ENCODE measurements at regions not wholly inside any gene's neighbourhood (a gene's known extent, or its start where the extent isn't known, plus 50 kb on each side); places are given as distances from the start of the nearest gene placed in this dataset.

DNA sequence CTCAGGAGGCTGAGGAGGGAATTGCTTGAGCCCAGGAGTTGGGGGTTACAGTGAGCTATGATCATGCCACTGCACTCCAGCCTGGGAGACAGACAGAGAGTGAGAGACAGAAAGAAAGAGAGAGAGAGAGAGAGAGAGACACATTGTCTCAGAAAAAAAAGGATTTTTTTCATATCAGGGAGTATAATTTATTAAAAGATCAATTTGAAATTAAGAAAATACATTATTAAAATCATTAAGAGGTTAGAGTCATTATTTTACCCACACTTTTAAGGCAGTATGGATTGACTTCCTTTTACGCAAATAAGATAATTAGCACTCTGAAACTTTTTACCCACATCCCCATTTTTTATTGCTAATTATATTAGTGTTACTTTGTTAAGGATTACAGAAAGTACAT lies 804.3 kb downstream of the CDH11 start:
- H3K27me3 ChIP-seq (ENCODE audit: control insufficient read depth, insufficient read depth, low read length): no peaks in the 10 kb centered on the region
- no peak overlapping the region for H3K4me3 ChIP-seq (ENCODE audit: low read length)
- TF ChIP-seq, protein P1, sequence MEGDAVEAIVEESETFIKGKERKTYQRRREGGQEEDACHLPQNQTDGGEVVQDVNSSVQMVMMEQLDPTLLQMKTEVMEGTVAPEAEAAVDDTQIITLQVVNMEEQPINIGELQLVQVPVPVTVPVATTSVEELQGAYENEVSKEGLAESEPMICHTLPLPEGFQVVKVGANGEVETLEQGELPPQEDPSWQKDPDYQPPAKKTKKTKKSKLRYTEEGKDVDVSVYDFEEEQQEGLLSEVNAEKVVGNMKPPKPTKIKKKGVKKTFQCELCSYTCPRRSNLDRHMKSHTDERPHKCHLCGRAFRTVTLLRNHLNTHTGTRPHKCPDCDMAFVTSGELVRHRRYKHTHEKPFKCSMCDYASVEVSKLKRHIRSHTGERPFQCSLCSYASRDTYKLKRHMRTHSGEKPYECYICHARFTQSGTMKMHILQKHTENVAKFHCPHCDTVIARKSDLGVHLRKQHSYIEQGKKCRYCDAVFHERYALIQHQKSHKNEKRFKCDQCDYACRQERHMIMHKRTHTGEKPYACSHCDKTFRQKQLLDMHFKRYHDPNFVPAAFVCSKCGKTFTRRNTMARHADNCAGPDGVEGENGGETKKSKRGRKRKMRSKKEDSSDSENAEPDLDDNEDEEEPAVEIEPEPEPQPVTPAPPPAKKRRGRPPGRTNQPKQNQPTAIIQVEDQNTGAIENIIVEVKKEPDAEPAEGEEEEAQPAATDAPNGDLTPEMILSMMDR (IDR thresholded peaks at IDR 0.05): no peak
- Mint-ChIP-seq H3K4me1 (no peaks in the 10 kb centered on the region), H3K36me3 (no peaks in the 10 kb centered on the region), H3K27ac (no peak overlapping the region), H3K9me3 (peaks cover 8 to 23% of the 10 kb centered on the region in 2 donors), H3K4me3 (no peak overlapping the region), H3K27me3 (ENCODE audit: low read depth in 2 of 2) (no peaks in the 10 kb centered on the region)
- intact Hi-C loops (cut with micrococcal nuclease): no loop called here
- no peaks in the 10 kb centered on the region for H3K9me3 ChIP-seq (ENCODE audit: control insufficient read depth, insufficient read depth, low read length)
- no peaks in the 10 kb centered on the region for H3K4me1 ChIP-seq (ENCODE audit: control insufficient read depth, insufficient read depth, low read length)
- WGBS (ENCODE audit: insufficient coverage): no CpG with 5 or more reads among the region's 1 CpG
- no peak overlapping the region for H3K27ac ChIP-seq (ENCODE audit: low read length)
- DNase-seq: no peak
- H3K36me3 ChIP-seq (ENCODE audit: control insufficient read depth, insufficient read depth, low read length): no peaks in the 10 kb centered on the region
- ATAC-seq: no peak

GRCh38 chr16:64313726-64314125 lies 808.1 kb downstream of the CDH11 start:
- no peak for DNase-seq
- TF ChIP-seq, protein P1 (IDR thresholded peaks at IDR 0.05): no peak
- no peaks in the 10 kb centered on the region for H3K4me1 Mint-ChIP-seq
- H3K4me3 Mint-ChIP-seq: no peak overlapping the region
- ATAC-seq: no peak
- H3K9me3 Mint-ChIP-seq: peaks cover 15 to 28% of the 10 kb centered on the region in 2 donors
- Histone ChIP-seq H3K27me3 (ENCODE audit: control insufficient read depth, insufficient read depth, low read length) (no peaks in the 10 kb centered on the region), H3K27ac (ENCODE audit: low read length) (no peak overlapping the region), H3K9me3 (ENCODE audit: control insufficient read depth, insufficient read depth, low read length) (no peaks in the 10 kb centered on the region), H3K36me3 (ENCODE audit: control insufficient read depth, insufficient read depth, low read length) (no peaks in the 10 kb centered on the region), H3K4me3 (ENCODE audit: low read length) (no peak overlapping the region), H3K4me1 (ENCODE audit: control insufficient read depth, insufficient read depth, low read length) (no peaks in the 10 kb centered on the region)
- no peaks in the 10 kb centered on the region for H3K27me3 Mint-ChIP-seq (ENCODE audit: low read depth in 2 of 2)
- intact Hi-C loops (cut with micrococcal nuclease): no loop called here
- 81% methylated on average over 4 of the region's 4 CpGs for WGBS (ENCODE audit: insufficient coverage)
- H3K27ac Mint-ChIP-seq: no peak overlapping the region
- no peaks in the 10 kb centered on the region for H3K36me3 Mint-ChIP-seq

GRCh38 chr16:64312980-64313379 lies 808.9 kb downstream of the CDH11 start:
- 88% methylated on average over 1 of the region's 2 CpGs for WGBS (ENCODE audit: insufficient coverage)
- no peak for ATAC-seq
- H3K27ac ChIP-seq (ENCODE audit: low read length): no peak overlapping the region
- H3K4me1 ChIP-seq (ENCODE audit: control insufficient read depth, insufficient read depth, low read length): no peaks in the 10 kb centered on the region
- H3K4me3 ChIP-seq (ENCODE audit: low read length): no peak overlapping the region
- no peaks in the 10 kb centered on the region for H3K27me3 Mint-ChIP-seq (ENCODE audit: low read depth in 2 of 2)
- intact Hi-C loops (cut with micrococcal nuclease): no loop called here
- no peak overlapping the region for H3K27ac Mint-ChIP-seq
- no peaks in the 10 kb centered on the region for H3K4me1 Mint-ChIP-seq
- H3K9me3 ChIP-seq (ENCODE audit: control insufficient read depth, insufficient read depth, low read length): no peaks in the 10 kb centered on the region
- TF ChIP-seq, protein P1 (IDR thresholded peaks at IDR 0.05): no peak
- no peaks in the 10 kb centered on the region for H3K36me3 ChIP-seq (ENCODE audit: control insufficient read depth, insufficient read depth, low read length)
- peaks cover 13 to 26% of the 10 kb centered on the region in 2 donors for H3K9me3 Mint-ChIP-seq
- DNase-seq: no peak
- H3K36me3 Mint-ChIP-seq: no peaks in the 10 kb centered on the region
- H3K4me3 Mint-ChIP-seq: no peak overlapping the region
- no peaks in the 10 kb centered on the region for H3K27me3 ChIP-seq (ENCODE audit: control insufficient read depth, insufficient read depth, low read length)

- TF ChIP-seq, protein P1 (IDR thresholded peaks at IDR 0.05): no peak
- Histone ChIP-seq H3K36me3 (ENCODE audit: control insufficient read depth, insufficient read depth, low read length) (no peaks in the 10 kb centered on the region), H3K4me1 (ENCODE audit: control insufficient read depth, insufficient read depth, low read length) (no peaks in the 10 kb centered on the region), H3K27me3 (ENCODE audit: control insufficient read depth, insufficient read depth, low read length) (no peaks in the 10 kb centered on the region), H3K9me3 (ENCODE audit: control insufficient read depth, insufficient read depth, low read length) (no peaks in the 10 kb centered on the region), H3K27ac (ENCODE audit: low read length) (no peak overlapping the region), H3K4me3 (ENCODE audit: low read length) (no peak overlapping the region)
- H3K27me3 Mint-ChIP-seq (ENCODE audit: low read depth in 2 of 2): no peaks in the 10 kb centered on the region
- ATAC-seq: no peak
- no peak for DNase-seq
- intact Hi-C loops (cut with micrococcal nuclease): no loop called here
- no peak overlapping the region for H3K4me3 Mint-ChIP-seq
- H3K27ac Mint-ChIP-seq: no peak overlapping the region
- H3K36me3 Mint-ChIP-seq: no peaks in the 10 kb centered on the region
- H3K9me3 Mint-ChIP-seq: peaks cover 17 to 31% of the 10 kb centered on the region in 2 donors
- H3K4me1 Mint-ChIP-seq: no peaks in the 10 kb centered on the region
Observed at GRCh38 chr16:64312292-64312691, 809.6 kb downstream of the CDH11 start.

Data from natural killer cell (primary cell).